WTC11 (cell line): ENCODE measurements at regions not wholly inside any gene's neighbourhood (a gene's known extent, or its start where the extent isn't known, plus 50 kb on each side); places are given as distances from the start of the nearest gene placed in this dataset.

Experiments used
- CTCF ChIP-seq: fragments of 200-600 bp; IDR thresholded peaks from 2 replicates; pipeline ENCODE4 v1.8.0; 2022; ENCODE audit warnings: antibody characterized with exemption
- E2F4 ChIP-seq: sonication (generic); formaldehyde crosslinking; IDR thresholded peaks from 2 replicates; pipeline ENCODE4 v1.8.1; 2022; ENCODE audit warnings: low read depth, mild to moderate bottlenecking, moderate library complexity, missing genetic modification reagents, borderline replicate concordance
- PRRX2 ChIP-seq: fragments of 250-450 bp; sonication (Bioruptor Pico); IDR thresholded peaks from 2 replicates; pipeline ENCODE4 v1.8.0; 2021; ENCODE audit warnings: mild to moderate bottlenecking
- USF2 ChIP-seq: sonication (generic); formaldehyde crosslinking; IDR thresholded peaks from 2 replicates; pipeline ENCODE4 v1.8.1; 2023; ENCODE audit warnings: mild to moderate bottlenecking, missing genetic modification reagents, moderate library complexity

- TF ChIP-seq E2F4 = no peak
- no peak for TF ChIP-seq CTCF
- no peak for TF ChIP-seq PRRX2 (CRISPR knock-in tag)
- no peak for TF ChIP-seq USF2 (CRISPR knock-in tag)
These were observed 249.7 kb upstream of the AFDN start for GRCh38 chr6:167576828-167577503.
